ENCODE measurements at regions not wholly inside any gene's neighbourhood (a gene's known extent, or its start where the extent isn't known, plus 50 kb on each side); places are given as distances from the start of the nearest gene placed in this dataset.

GRCh38 chr6:18835976-18836375 is 448.8 kb downstream of the RNF144B start:
- Histone ChIP-seq H3K4me3 (replicated peaks in 1 of 2; ENCODE audit: low read depth in 1 of 2, low read length in 2 of 2) (no peak overlapping the region), H3K27me3 (ENCODE audit: insufficient read depth, low read length) (no peaks in the 10 kb centered on the region), H3K36me3 (ENCODE audit: control insufficient read depth in 1 of 2, insufficient read depth in 2 of 2, low read length in 2 of 2) (no peaks in the 10 kb centered on the region), H3K9ac (ENCODE audit: low read length) (no peak overlapping the region), H3K79me2 (ENCODE audit: insufficient read depth, low read length) (no peaks in the 10 kb centered on the region), H4K20me1 (ENCODE audit: insufficient read depth) (no peaks in the 10 kb centered on the region), H3K9me3 (ENCODE audit: control insufficient read depth in 1 of 2, insufficient read depth in 1 of 2, low read depth in 1 of 2, low read length in 2 of 2) (no peaks in the 10 kb centered on the region), H3K9me2 (ENCODE audit: insufficient read depth) (no peaks in the 10 kb centered on the region), H3K4me2 (ENCODE audit: low read length) (no peak overlapping the region), H2AFZ (ENCODE audit: low read depth, low read length, poor library complexity, severe bottlenecking) (no peak overlapping the region), H3K27ac (ENCODE audit: low read depth, low read length) (no peak overlapping the region), H3K4me1 (ENCODE audit: control insufficient read depth in 1 of 2, insufficient read depth in 2 of 2, low read length in 2 of 2) (no peaks in the 10 kb centered on the region)
- DNase-seq (ENCODE audit: low read depth, low spot score), result no peak
- CTCF ChIA-PET, result no interaction called here
- TF ChIP-seq YY1 (IDR thresholded peaks at IDR 0.05; ENCODE audit: extremely low read depth, insufficient replicate concordance, low read depth, low read length), result no peak
- TF ChIP-seq, protein P1, sequence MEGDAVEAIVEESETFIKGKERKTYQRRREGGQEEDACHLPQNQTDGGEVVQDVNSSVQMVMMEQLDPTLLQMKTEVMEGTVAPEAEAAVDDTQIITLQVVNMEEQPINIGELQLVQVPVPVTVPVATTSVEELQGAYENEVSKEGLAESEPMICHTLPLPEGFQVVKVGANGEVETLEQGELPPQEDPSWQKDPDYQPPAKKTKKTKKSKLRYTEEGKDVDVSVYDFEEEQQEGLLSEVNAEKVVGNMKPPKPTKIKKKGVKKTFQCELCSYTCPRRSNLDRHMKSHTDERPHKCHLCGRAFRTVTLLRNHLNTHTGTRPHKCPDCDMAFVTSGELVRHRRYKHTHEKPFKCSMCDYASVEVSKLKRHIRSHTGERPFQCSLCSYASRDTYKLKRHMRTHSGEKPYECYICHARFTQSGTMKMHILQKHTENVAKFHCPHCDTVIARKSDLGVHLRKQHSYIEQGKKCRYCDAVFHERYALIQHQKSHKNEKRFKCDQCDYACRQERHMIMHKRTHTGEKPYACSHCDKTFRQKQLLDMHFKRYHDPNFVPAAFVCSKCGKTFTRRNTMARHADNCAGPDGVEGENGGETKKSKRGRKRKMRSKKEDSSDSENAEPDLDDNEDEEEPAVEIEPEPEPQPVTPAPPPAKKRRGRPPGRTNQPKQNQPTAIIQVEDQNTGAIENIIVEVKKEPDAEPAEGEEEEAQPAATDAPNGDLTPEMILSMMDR (IDR thresholded peaks at IDR 0.05 in 2 of 3, conservative IDR thresholded peaks at IDR 0.05 in 1 of 3; ENCODE audit: borderline replicate concordance in 1 of 3, insufficient read depth in 1 of 3, low read depth in 2 of 3, low read length in 2 of 3), result no peak
- TF ChIP-seq REST (IDR thresholded peaks at IDR 0.05; ENCODE audit: low read depth), result no peak
- no peak for TF ChIP-seq ZNF274 (IDR thresholded peaks at IDR 0.05; ENCODE audit: low read depth, low read length)
- TF ChIP-seq RAD21 (IDR thresholded peaks at IDR 0.05; ENCODE audit: low read depth), result no peak
- no TSS peak for BruUV-seq (replicated peaks)
- intact Hi-C loops (cut with micrococcal nuclease), result no loop called here
- RAD21 ChIA-PET (ENCODE audit: low non-redundant PET in 1 of 2, low total read pairs in 2 of 2, uncharacterized antibody in 2 of 2, unreplicated experiment in 2 of 2), result no interaction called here
- POLR2A ChIA-PET, result no interaction called here
- no peak for ATAC-seq
